Neural cell (in vitro differentiated cells): ENCODE measurements at regions not wholly inside any gene's neighbourhood (a gene's known extent, or its start where the extent isn't known, plus 50 kb on each side); places are given as distances from the start of the nearest gene placed in this dataset.

ENCODE experiments used
- H2AFZ ChIP-seq: fragments of 200-600, 300-800 bp; sonication (generic), shearing (Covaris generic); 2 replicates; pipeline ENCODE4 v1.6.0; 2014; ENCODE audit warnings: low read depth, mild to moderate bottlenecking, antibody characterized with exemption, low read length, moderate library complexity
- H3F3A ChIP-seq: fragments of 200-600 bp; shearing (Covaris generic); 2 replicates; pipeline ENCODE4 v1.6.1; 2016; ENCODE audit warnings: mild to moderate bottlenecking, moderate library complexity, mixed read lengths, antibody characterized with exemption, low read length; ENCODE audit not compliant: insufficient read depth, poor library complexity, severe bottlenecking
- H3K27ac ChIP-seq: fragments of 200-600, 300-800 bp; sonication (generic), shearing (Covaris generic); 2 replicates; pipeline ENCODE4 v1.5.1; 2014; ENCODE audit warnings: mild to moderate bottlenecking, low read length, moderate library complexity
- H3K27me3 ChIP-seq: fragments of 300-800, 200-600 bp; sonication (generic), shearing (Covaris generic); 2 replicates; pipeline ENCODE4 v1.6.0; 2014; ENCODE audit warnings: mild to moderate bottlenecking, low read depth, low read length, moderate library complexity; ENCODE audit not compliant: insufficient read depth
- H3K36me3 ChIP-seq: fragments of 300-800, 200-600 bp; sonication (generic), shearing (Covaris generic); 2 replicates; pipeline ENCODE4 v1.5.1; 2014; ENCODE audit warnings: mild to moderate bottlenecking, antibody characterized with exemption, low read length, moderate library complexity; ENCODE audit not compliant: insufficient read depth
- H3K4me2 ChIP-seq: fragments of 300-800, 200-600 bp; sonication (generic), shearing (Covaris generic); 2 replicates; pipeline ENCODE4 v1.6.0; 2014; ENCODE audit warnings: mild to moderate bottlenecking, low read length
- H3K4me3 ChIP-seq: fragments of 300-800, 200-600 bp; sonication (generic), shearing (Covaris generic); 2 replicates; pipeline ENCODE4 v1.5.1; 2014; ENCODE audit warnings: mild to moderate bottlenecking, low read length, moderate library complexity
- H3K79me2 ChIP-seq: fragments of 200-600 bp; shearing (Covaris generic); replicated peaks from 2 replicates; pipeline ENCODE4 v1.6.0; 2014; ENCODE audit warnings: mild to moderate bottlenecking, low read length, moderate library complexity; ENCODE audit not compliant: insufficient read depth
- H3K9ac ChIP-seq: fragments of 300-800, 200-600 bp; sonication (generic), shearing (Covaris generic); 2 replicates; pipeline ENCODE4 v1.6.1; 2016; ENCODE audit warnings: mild to moderate bottlenecking, low read length, mixed read lengths
- H3K9me2 ChIP-seq: fragments of 200-600 bp; shearing (Covaris generic); 2 replicates; pipeline ENCODE4 v1.6.1; 2016; ENCODE audit warnings: mild to moderate bottlenecking, low read length, mixed read lengths; ENCODE audit not compliant: insufficient read depth
- H3K9me3 ChIP-seq: fragments of 200-600, 300-800 bp; sonication (generic), shearing (Covaris generic); 2 replicates; pipeline ENCODE4 v1.6.1; 2016; ENCODE audit warnings: mild to moderate bottlenecking, mixed run types, low read length, moderate library complexity, mixed read lengths
- H4K20me1 ChIP-seq: fragments of 200-600 bp; shearing (Covaris generic); 2 replicates; pipeline ENCODE4 v1.6.1; 2016; ENCODE audit warnings: mild to moderate bottlenecking, mixed run types; ENCODE audit not compliant: insufficient read depth
- CTCF ChIP-seq: fragments of 450-650 bp; IDR thresholded peaks from 2 replicates; pipeline ENCODE4 v1.5.1; 2014; ENCODE audit warnings: antibody characterized with exemption, mild to moderate bottlenecking, moderate library complexity; ENCODE audit not compliant: poor library complexity, severe bottlenecking
- EZH2 ChIP-seq: fragments of 200-600, 300-800 bp; shearing (Covaris generic), sonication (generic); IDR thresholded peaks from 2 replicates; pipeline ENCODE4 v1.6.1; 2014; ENCODE audit warnings: antibody characterized with exemption, low read length, borderline replicate concordance, mild to moderate bottlenecking; ENCODE audit not compliant: insufficient read depth, poor library complexity, severe bottlenecking
- MXI1 ChIP-seq: fragments of 450-650 bp; conservative IDR thresholded peaks from 2 replicates; pipeline ENCODE4 v1.6.1; 2014; ENCODE audit warnings: antibody characterized with exemption, mild to moderate bottlenecking; ENCODE audit not compliant: poor library complexity, severe bottlenecking
- POLR2AphosphoS5 ChIP-seq: IDR thresholded peaks from 2 replicates; pipeline ENCODE4 v1.6.1; 2012
- RAD21 ChIP-seq: fragments of 450-650 bp; conservative IDR thresholded peaks from 2 replicates; pipeline ENCODE4 v1.6.1; 2014; ENCODE audit warnings: antibody characterized with exemption, mild to moderate bottlenecking, moderate library complexity
- REST ChIP-seq: IDR thresholded peaks from 2 replicates; pipeline ENCODE4 v1.6.1; 2012; ENCODE audit warnings: borderline replicate concordance
- SMC3 ChIP-seq: fragments of 450-650 bp; conservative IDR thresholded peaks from 2 replicates; pipeline ENCODE4 v1.6.1; 2014; ENCODE audit warnings: antibody characterized with exemption, mild to moderate bottlenecking, moderate library complexity; ENCODE audit not compliant: poor library complexity
- TAF1 ChIP-seq: IDR thresholded peaks from 2 replicates; pipeline ENCODE4 v1.6.1; 2012; ENCODE audit warnings: low read depth

GRCh38 chr18:24538414-24539264 lies 78.2 kb downstream of the HRH4 start:
- no peaks in the 10 kb centered on the region for H4K20me1 ChIP-seq
- H3K4me3 ChIP-seq, result no peak overlapping the region
- H2AFZ ChIP-seq, result no peak overlapping the region
- H3F3A ChIP-seq, result no peaks in the 10 kb centered on the region
- TF ChIP-seq EZH2, result no peak
- no peak for TF ChIP-seq SMC3
- TF ChIP-seq TAF1, result no peak
- TF ChIP-seq MXI1, result no peak
- TF ChIP-seq RAD21, result no peak
- TF ChIP-seq CTCF, result no peak
- H3K9ac ChIP-seq, result no peak overlapping the region
- no peaks in the 10 kb centered on the region for H3K27me3 ChIP-seq
- no peaks in the 10 kb centered on the region for H3K79me2 ChIP-seq
- H3K9me3 ChIP-seq, result no peaks in the 10 kb centered on the region
- H3K4me2 ChIP-seq, result no peak overlapping the region
- no peak overlapping the region for H3K27ac ChIP-seq
- no peaks in the 10 kb centered on the region for H3K9me2 ChIP-seq
- H3K36me3 ChIP-seq, result no peaks in the 10 kb centered on the region

GRCh38 chr18:24539866-24540617 lies 79.6 kb downstream of the HRH4 start:
- no peaks in the 10 kb centered on the region for H3K79me2 ChIP-seq
- H3K27ac ChIP-seq, result no peak overlapping the region
- TF ChIP-seq SMC3 (no peak), REST (no peak), EZH2 (no peak), POLR2AphosphoS5 (no peak), CTCF (no peak), TAF1 (no peak), RAD21 (no peak), MXI1 (no peak)

More at GRCh38 chr18:24539866-24540617, 79.6 kb downstream of the HRH4 start:
- Histone ChIP-seq H4K20me1 (no peaks in the 10 kb centered on the region), H3K9ac (no peak overlapping the region), H3K4me2 (no peak overlapping the region), H3K4me3 (no peak overlapping the region), H3K27me3 (no peaks in the 10 kb centered on the region), H3K9me2 (no peaks in the 10 kb centered on the region), H3F3A (no peaks in the 10 kb centered on the region), H3K36me3 (no peaks in the 10 kb centered on the region), H2AFZ (no peak overlapping the region), H3K9me3 (no peaks in the 10 kb centered on the region)
